Loucy (cell line): ENCODE measurements at regions not wholly inside any gene's neighbourhood (a gene's known extent, or its start where the extent isn't known, plus 50 kb on each side); places are given as distances from the start of the nearest gene placed in this dataset.

Experiments
- H2AFZ ChIP-seq: fragments of 200-600 bp; sonication (generic); 2 replicates; pipeline ENCODE4 v1.6.0; 2016; ENCODE audit warnings: antibody characterized with exemption, mild to moderate bottlenecking, low read length, moderate library complexity
- H3F3A ChIP-seq: fragments of 200-600 bp; 2 replicates; pipeline ENCODE4 v1.6.0; 2016; ENCODE audit warnings: antibody characterized with exemption, low read depth, mild to moderate bottlenecking
- H3K27me3 ChIP-seq: fragments of 200-600 bp; sonication (generic); 2 replicates; pipeline ENCODE4 v1.6.1; 2014; ENCODE audit warnings: low read length, mild to moderate bottlenecking; ENCODE audit not compliant: insufficient read depth, poor library complexity, severe bottlenecking
- H3K36me3 ChIP-seq: fragments of 200-600 bp; sonication (generic); 2 replicates; pipeline ENCODE4 v1.6.1; 2016; ENCODE audit warnings: low read length; ENCODE audit not compliant: insufficient read depth
- H3K4me1 ChIP-seq: fragments of 200-600 bp; sonication (generic); 2 replicates; pipeline ENCODE4 v1.5.1; 2014; ENCODE audit warnings: low read length, mild to moderate bottlenecking; ENCODE audit not compliant: insufficient read depth, poor library complexity, severe bottlenecking
- H3K4me2 ChIP-seq: fragments of 200-600 bp; sonication (generic); 2 replicates; pipeline ENCODE4 v1.6.0; 2014; ENCODE audit warnings: antibody characterized with exemption, low read length, low read depth, mild to moderate bottlenecking; ENCODE audit not compliant: poor library complexity, severe bottlenecking
- H3K4me3 ChIP-seq: fragments of 200-600 bp; sonication (generic); 2 replicates; pipeline ENCODE4 v1.5.1; 2014; ENCODE audit warnings: low read length, mild to moderate bottlenecking, mixed read lengths; ENCODE audit not compliant: poor library complexity, severe bottlenecking
- H3K79me2 ChIP-seq: fragments of 200-600 bp; sonication (generic); 2 replicates; pipeline ENCODE4 v1.6.1; 2014; ENCODE audit warnings: low read length; ENCODE audit not compliant: insufficient read depth
- H3K9ac ChIP-seq: fragments of 200-600 bp; sonication (generic); 2 replicates; pipeline ENCODE4 v1.6.0; 2014; ENCODE audit warnings: mild to moderate bottlenecking, low read depth, low read length, moderate library complexity; ENCODE audit not compliant: poor library complexity, severe bottlenecking
- H3K9me2 ChIP-seq: fragments of 200-600 bp; sonication (generic); replicated peaks from 2 replicates; pipeline ENCODE4 v1.6.1; 2016; ENCODE audit warnings: low read depth, low read length, mixed read lengths
- H3K9me3 ChIP-seq: fragments of 200-600 bp; sonication (generic); 2 replicates; pipeline ENCODE4 v1.6.1; 2014; ENCODE audit warnings: mild to moderate bottlenecking, antibody characterized with exemption, low read length, low read depth; ENCODE audit not compliant: insufficient read depth
- H4K20me1 ChIP-seq: fragments of 200-600 bp; sonication (generic); 2 replicates; pipeline ENCODE4 v1.6.0; 2014; ENCODE audit warnings: antibody characterized with exemption, low read length, mild to moderate bottlenecking; ENCODE audit not compliant: insufficient read depth, poor library complexity, severe bottlenecking
- EZH2phosphoT487 ChIP-seq: fragments of 200-600 bp; IDR thresholded peaks from 2 replicates; pipeline ENCODE4 v1.6.1; 2018; ENCODE audit warnings: antibody characterized with exemption, mild to moderate bottlenecking, moderate library complexity, borderline replicate concordance
- TF ChIP-seq, protein P1 (sequence below): fragments of 200-600 bp; sonication (generic); conservative IDR thresholded peaks from 2 replicates; pipeline ENCODE4 v1.5.1; 2014; ENCODE audit warnings: mild to moderate bottlenecking, antibody characterized with exemption, low read length

DNA sequence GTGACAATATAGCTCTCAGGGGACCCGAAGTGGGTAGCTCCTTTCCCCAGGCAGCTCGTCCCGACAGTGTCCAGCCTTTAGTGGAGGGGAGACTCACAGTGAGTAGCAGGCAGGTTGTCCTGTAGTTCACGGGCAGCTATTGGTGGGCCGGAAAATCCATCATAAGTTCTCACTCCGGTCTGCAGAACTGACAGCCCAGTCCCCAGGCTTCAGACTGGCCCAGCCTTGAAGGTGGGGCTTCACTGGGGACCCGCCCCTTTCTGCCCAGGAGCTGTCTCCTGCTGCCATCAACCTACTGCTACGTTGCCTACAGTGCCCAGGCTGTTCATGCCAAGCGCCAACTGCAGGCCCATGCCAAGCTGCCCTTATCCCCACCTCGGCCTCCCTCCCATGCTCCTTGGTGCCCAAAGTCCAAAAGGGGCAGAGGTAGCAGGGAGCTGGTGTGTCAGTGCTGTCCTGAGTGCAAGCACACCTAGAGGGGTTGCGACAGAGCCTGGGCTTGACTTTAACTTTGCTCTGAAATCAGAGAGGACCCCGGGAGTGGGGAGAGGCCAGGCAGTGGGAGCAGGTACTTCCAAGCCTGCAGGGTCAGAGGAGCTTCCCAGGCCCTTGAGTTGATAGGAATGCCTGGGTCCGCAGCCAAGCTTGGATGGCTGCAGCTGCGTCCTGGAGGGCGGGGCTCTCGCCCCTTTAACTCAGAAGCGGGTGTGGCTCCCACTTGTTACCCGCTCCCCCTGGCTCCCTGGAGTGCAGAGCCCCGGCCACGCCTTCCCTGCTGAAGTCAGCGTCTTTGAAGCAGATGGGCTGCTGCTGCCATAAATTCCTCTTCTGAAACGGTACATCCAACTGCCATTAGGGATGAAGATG is 1144.3 kb upstream of the NCAM2 start:
- Histone ChIP-seq H3K36me3 (no peaks in the 10 kb centered on the region), H3K9me2 (no peaks in the 10 kb centered on the region), H3K4me3 (no peak overlapping the region), H3K9me3 (no peaks in the 10 kb centered on the region), H3K27me3 (no peaks in the 10 kb centered on the region), H3K9ac (no peak overlapping the region), H2AFZ (no peak overlapping the region), H3K4me2 (no peak overlapping the region), H3F3A (no peaks in the 10 kb centered on the region), H3K4me1 (no peaks in the 10 kb centered on the region), H4K20me1 (no peaks in the 10 kb centered on the region), H3K79me2 (no peaks in the 10 kb centered on the region)
- no peak for TF ChIP-seq EZH2phosphoT487
- TF ChIP-seq, protein P1, sequence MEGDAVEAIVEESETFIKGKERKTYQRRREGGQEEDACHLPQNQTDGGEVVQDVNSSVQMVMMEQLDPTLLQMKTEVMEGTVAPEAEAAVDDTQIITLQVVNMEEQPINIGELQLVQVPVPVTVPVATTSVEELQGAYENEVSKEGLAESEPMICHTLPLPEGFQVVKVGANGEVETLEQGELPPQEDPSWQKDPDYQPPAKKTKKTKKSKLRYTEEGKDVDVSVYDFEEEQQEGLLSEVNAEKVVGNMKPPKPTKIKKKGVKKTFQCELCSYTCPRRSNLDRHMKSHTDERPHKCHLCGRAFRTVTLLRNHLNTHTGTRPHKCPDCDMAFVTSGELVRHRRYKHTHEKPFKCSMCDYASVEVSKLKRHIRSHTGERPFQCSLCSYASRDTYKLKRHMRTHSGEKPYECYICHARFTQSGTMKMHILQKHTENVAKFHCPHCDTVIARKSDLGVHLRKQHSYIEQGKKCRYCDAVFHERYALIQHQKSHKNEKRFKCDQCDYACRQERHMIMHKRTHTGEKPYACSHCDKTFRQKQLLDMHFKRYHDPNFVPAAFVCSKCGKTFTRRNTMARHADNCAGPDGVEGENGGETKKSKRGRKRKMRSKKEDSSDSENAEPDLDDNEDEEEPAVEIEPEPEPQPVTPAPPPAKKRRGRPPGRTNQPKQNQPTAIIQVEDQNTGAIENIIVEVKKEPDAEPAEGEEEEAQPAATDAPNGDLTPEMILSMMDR = no peak

DNA sequence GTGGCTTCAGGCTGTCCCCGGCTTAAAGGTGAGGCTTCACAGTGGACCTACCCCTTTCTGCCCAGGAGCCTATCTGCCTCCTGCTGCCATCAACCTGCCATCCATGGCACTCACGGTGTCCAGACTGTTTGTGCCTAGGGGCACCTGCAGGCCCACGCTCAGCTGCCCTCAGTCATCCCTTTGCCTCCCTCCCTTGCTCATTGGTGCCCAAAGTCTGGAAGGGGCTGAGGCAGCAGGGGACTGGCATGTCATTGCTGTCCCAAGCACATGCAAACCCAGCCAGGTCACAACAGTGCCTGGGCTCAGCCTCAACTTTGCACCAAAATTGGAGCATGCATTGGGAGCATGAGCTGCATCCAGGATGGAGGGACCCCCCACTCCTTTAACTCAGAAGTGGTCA is 1142.7 kb upstream of the NCAM2 start:
- Histone ChIP-seq H3K27me3 (no peaks in the 10 kb centered on the region), H3K4me2 (no peak overlapping the region), H4K20me1 (no peaks in the 10 kb centered on the region), H3K79me2 (no peaks in the 10 kb centered on the region), H3K4me3 (no peak overlapping the region), H3K4me1 (no peaks in the 10 kb centered on the region), H3K9ac (no peak overlapping the region), H3K9me2 (no peaks in the 10 kb centered on the region), H3K36me3 (no peaks in the 10 kb centered on the region), H2AFZ (no peak overlapping the region), H3K9me3 (no peaks in the 10 kb centered on the region), H3F3A (no peaks in the 10 kb centered on the region)
- TF ChIP-seq, protein P1 = no peak
- no peak for TF ChIP-seq EZH2phosphoT487

DNA sequence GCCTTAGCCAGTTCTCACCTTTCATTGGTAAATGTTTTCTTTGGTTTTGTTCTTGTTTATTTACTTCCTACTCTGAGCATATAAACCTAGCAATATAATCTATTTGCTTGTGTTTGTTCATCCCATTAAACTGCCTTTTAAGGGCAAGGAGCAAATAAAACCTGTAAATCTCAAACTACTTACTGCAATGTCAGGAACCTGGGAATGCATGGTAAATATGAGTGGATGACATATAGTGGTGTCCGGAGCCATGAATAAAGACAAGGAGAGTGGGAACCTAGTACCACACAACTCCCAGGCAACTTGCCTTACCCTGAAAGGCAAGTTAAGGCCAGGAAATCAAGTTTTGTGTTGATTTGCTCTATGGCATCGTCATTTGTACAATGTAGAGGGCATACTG is 1133.7 kb upstream of the NCAM2 start:
- no peak overlapping the region for H3K9ac ChIP-seq
- TF ChIP-seq EZH2phosphoT487 = no peak
- TF ChIP-seq, protein P1 = no peak
- H3K9me2 ChIP-seq = no peaks in the 10 kb centered on the region
- H3K4me3 ChIP-seq = no peak overlapping the region
- H2AFZ ChIP-seq = no peak overlapping the region
- no peaks in the 10 kb centered on the region for H3K4me1 ChIP-seq
- no peaks in the 10 kb centered on the region for H3F3A ChIP-seq
- H4K20me1 ChIP-seq = no peaks in the 10 kb centered on the region
- no peaks in the 10 kb centered on the region for H3K9me3 ChIP-seq
- H3K36me3 ChIP-seq = no peaks in the 10 kb centered on the region
- no peaks in the 10 kb centered on the region for H3K79me2 ChIP-seq
- H3K27me3 ChIP-seq = no peaks in the 10 kb centered on the region
- no peak overlapping the region for H3K4me2 ChIP-seq
